GM23248 (cell line): ENCODE measurements at regions not wholly inside any gene's neighbourhood (a gene's known extent, or its start where the extent isn't known, plus 50 kb on each side); places are given as distances from the start of the nearest gene placed in this dataset.
A peak's percentile ranks its signal among the peaks of the same experiment; 100 is the strongest.

ENCODE experiments used
- DNase-seq: peaks from one replicate; pipeline ENCODE4 v3.0.0-alpha.2; 2015
- H2AFZ ChIP-seq: fragments of 200-600 bp; sonication (generic); 2 replicates; pipeline ENCODE4 v1.6.1; 2016; ENCODE audit warnings: antibody characterized with exemption
- H3F3A ChIP-seq: fragments of 200-600 bp; sonication (generic); 2 replicates; pipeline ENCODE4 v1.6.1; 2016; ENCODE audit warnings: mild to moderate bottlenecking, antibody characterized with exemption, mixed run types; ENCODE audit not compliant: insufficient read depth
- H3K27ac ChIP-seq: fragments of 200-600 bp; sonication (generic); 2 replicates; pipeline ENCODE4 v1.5.1; 2016; ENCODE audit warnings: mild to moderate bottlenecking
- H3K27me3 ChIP-seq: fragments of 200-600 bp; sonication (generic); replicated peaks from 2 replicates; pipeline ENCODE4 v1.6.1; 2016; ENCODE audit warnings: mild to moderate bottlenecking; ENCODE audit not compliant: insufficient read depth
- H3K36me3 ChIP-seq: fragments of 200-600 bp; sonication (generic); 2 replicates; pipeline ENCODE4 v1.6.1; 2016; ENCODE audit warnings: low read depth, mild to moderate bottlenecking
- H3K4me1 ChIP-seq: fragments of 200-600 bp; sonication (generic); 2 replicates; pipeline ENCODE4 v1.6.1; 2016; ENCODE audit warnings: mild to moderate bottlenecking; ENCODE audit not compliant: insufficient read depth
- H3K4me2 ChIP-seq: fragments of 200-600 bp; sonication (generic); one replicate; pipeline ENCODE4 v1.6.1; 2016; ENCODE audit warnings: mild to moderate bottlenecking; ENCODE audit not compliant: unreplicated experiment
- H3K4me3 ChIP-seq: fragments of 200-600 bp; sonication (generic); 2 replicates; pipeline ENCODE4 v1.5.1; 2016; ENCODE audit warnings: mild to moderate bottlenecking
- H3K79me2 ChIP-seq: fragments of 200-600 bp; sonication (generic); 2 replicates; pipeline ENCODE4 v1.6.1; 2016; ENCODE audit warnings: mild to moderate bottlenecking; ENCODE audit not compliant: insufficient read depth
- H3K9ac ChIP-seq: fragments of 200-600 bp; sonication (generic); 2 replicates; pipeline ENCODE4 v1.6.1; 2016; ENCODE audit warnings: mild to moderate bottlenecking
- H3K9me2 ChIP-seq: fragments of 200-600 bp; sonication (generic); 2 replicates; pipeline ENCODE4 v1.6.1; 2016; ENCODE audit warnings: mixed run types, mild to moderate bottlenecking, moderate library complexity; ENCODE audit not compliant: insufficient read depth
- H3K9me3 ChIP-seq: fragments of 200-600 bp; sonication (generic); one replicate; pipeline ENCODE4 v1.6.1; 2017; ENCODE audit warnings: low read depth
- H4K20me1 ChIP-seq: fragments of 200-600 bp; sonication (generic); 2 replicates; pipeline ENCODE4 v1.6.0; 2016; ENCODE audit not compliant: insufficient read depth
- EZH2 ChIP-seq: fragments of 200-600 bp; sonication (generic); IDR thresholded peaks from 2 replicates; pipeline ENCODE4 v1.6.1; 2018; ENCODE audit warnings: antibody characterized with exemption, mild to moderate bottlenecking; ENCODE audit not compliant: insufficient read depth, poor library complexity, severe bottlenecking
- EZH2phosphoT487 ChIP-seq: fragments of 200-600 bp; sonication (generic); IDR thresholded peaks from 2 replicates; pipeline ENCODE4 v1.6.1; 2018; ENCODE audit warnings: antibody characterized with exemption, moderate library complexity, mild to moderate bottlenecking, low read depth; ENCODE audit not compliant: insufficient read depth
- WGBS, 2 experiments: methylation state at CpG; one replicate each; pipeline ENCODE4 v1.1.6; 2015 to 2017; ENCODE audit warnings: low lambda C conversion rate in 2 of 2, low coverage in 1 of 2; ENCODE audit errors: missing lambda C conversion rate in 2 of 2; 5-methylcytosine and 5-hydroxymethylcytosine counted together
- in situ Hi-C: fragments of 300-500 bp; cut with MboI; formaldehyde crosslinking; loops from 2 replicates; pipeline ENCODE4 v1.15.0; 2020

DNA sequence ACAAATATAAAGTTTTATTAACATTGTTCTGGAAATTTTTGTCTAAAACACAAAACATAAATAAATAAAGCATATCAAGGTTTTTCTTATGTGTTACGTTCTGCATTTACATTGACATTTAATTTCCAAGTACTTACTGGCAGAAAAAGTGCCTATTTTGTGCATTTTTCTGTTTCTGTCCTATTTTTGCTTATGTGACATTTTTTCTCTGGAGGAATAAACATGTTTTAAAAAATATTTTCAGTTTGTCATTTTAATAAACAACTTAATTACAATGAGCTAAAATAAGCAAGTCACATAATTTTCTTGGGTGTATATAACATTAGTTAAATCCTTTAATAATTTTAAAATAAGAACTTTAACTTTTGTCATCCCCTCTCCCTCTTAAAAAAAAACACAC is 94.4 kb upstream of the HS3ST5 start:
- no peak overlapping the region for H3K4me3 ChIP-seq
- WGBS, 2 experiments = 12 to 21% methylated on average over 1 of the region's 1 CpG
- no peaks in the 10 kb centered on the region for H3K9me2 ChIP-seq
- H3K4me2 ChIP-seq = no peak overlapping the region
- no peaks in the 10 kb centered on the region for H3K9me3 ChIP-seq
- no peaks in the 10 kb centered on the region for H4K20me1 ChIP-seq
- H3K27ac ChIP-seq = no peak overlapping the region
- H3K79me2 ChIP-seq = no peaks in the 10 kb centered on the region
- no peak overlapping the region for H3K9ac ChIP-seq
- H2AFZ ChIP-seq = no peak overlapping the region
- DNase-seq = no peak
- H3K36me3 ChIP-seq = no peaks in the 10 kb centered on the region
- in situ Hi-C loops = no loop called here
- H3K4me1 ChIP-seq = no peaks in the 10 kb centered on the region
- H3F3A ChIP-seq = no peaks in the 10 kb centered on the region
- TF ChIP-seq EZH2 = no peak
- TF ChIP-seq EZH2phosphoT487 = no peak
- no peaks in the 10 kb centered on the region for H3K27me3 ChIP-seq

DNA sequence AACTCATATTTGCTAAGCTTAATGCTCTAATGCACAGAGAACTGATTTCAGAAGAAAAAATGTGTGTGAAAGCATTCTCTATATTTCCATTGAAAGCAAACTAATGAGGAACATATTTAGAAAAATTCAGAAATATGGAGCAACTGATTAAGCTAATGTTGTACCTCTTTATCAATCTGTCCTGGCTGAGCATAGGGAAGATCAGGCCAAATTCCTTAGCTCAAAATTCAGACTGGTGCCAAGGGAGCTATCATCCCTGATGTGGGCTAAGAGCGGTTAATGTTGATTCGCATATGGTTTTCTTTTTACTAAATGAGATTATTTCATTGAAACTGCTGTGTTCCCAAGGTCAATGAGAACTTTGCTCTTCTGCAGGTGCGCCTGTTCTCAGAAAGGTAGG is 93.9 kb upstream of the HS3ST5 start:
- H3K27ac ChIP-seq = no peak overlapping the region
- H3K79me2 ChIP-seq = no peaks in the 10 kb centered on the region
- no peaks in the 10 kb centered on the region for H3K27me3 ChIP-seq
- TF ChIP-seq EZH2 (no peak), EZH2phosphoT487 (no peak)
- H3K4me2 ChIP-seq = no peak overlapping the region
- DNase-seq = no peak
- no peak overlapping the region for H3K9ac ChIP-seq
- no peaks in the 10 kb centered on the region for H3K36me3 ChIP-seq
- no peaks in the 10 kb centered on the region for H3K9me3 ChIP-seq
- no peak overlapping the region for H3K4me3 ChIP-seq
- no peaks in the 10 kb centered on the region for H4K20me1 ChIP-seq
- H3K4me1 ChIP-seq = no peaks in the 10 kb centered on the region
- no peak overlapping the region for H2AFZ ChIP-seq
- 47 to 49% methylated on average over 3 of the region's 3 CpGs for WGBS, 2 experiments
- no peaks in the 10 kb centered on the region for H3K9me2 ChIP-seq
- no peaks in the 10 kb centered on the region for H3F3A ChIP-seq
- in situ Hi-C loops = no loop called here

DNA sequence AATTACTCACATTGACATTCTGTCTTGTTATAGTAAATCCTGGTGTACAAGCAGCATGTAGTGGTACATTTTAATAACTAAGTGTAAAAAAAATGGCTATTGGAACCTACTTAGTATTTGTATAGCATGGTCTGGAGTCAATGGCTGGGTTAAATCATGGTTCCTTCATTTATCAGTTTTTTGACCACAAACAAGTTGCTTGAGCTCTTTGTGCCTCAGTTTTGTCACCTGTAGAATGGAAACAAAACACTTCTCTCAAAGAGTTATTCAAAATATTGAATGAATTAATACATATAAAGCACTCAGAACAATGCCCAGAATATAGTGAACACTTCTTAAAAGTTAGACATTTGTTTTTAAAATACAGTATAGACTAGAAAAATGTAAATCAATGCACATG is 93.2 kb upstream of the HS3ST5 start:
- H3K4me3 ChIP-seq = no peak overlapping the region
- no peaks in the 10 kb centered on the region for H3K27me3 ChIP-seq
- DNase-seq = no peak
- no peak overlapping the region for H3K4me2 ChIP-seq
- H3K79me2 ChIP-seq = no peaks in the 10 kb centered on the region
- H3K9me2 ChIP-seq = no peaks in the 10 kb centered on the region
- H4K20me1 ChIP-seq = no peaks in the 10 kb centered on the region
- H3K9me3 ChIP-seq = no peaks in the 10 kb centered on the region
- H3K4me1 ChIP-seq = no peaks in the 10 kb centered on the region
- H3K9ac ChIP-seq = no peak overlapping the region
- TF ChIP-seq EZH2 (no peak), EZH2phosphoT487 (no peak)
- H3F3A ChIP-seq = no peaks in the 10 kb centered on the region
- no peak overlapping the region for H2AFZ ChIP-seq
- in situ Hi-C loops = no loop called here
- no peak overlapping the region for H3K27ac ChIP-seq
- no peaks in the 10 kb centered on the region for H3K36me3 ChIP-seq

DNA sequence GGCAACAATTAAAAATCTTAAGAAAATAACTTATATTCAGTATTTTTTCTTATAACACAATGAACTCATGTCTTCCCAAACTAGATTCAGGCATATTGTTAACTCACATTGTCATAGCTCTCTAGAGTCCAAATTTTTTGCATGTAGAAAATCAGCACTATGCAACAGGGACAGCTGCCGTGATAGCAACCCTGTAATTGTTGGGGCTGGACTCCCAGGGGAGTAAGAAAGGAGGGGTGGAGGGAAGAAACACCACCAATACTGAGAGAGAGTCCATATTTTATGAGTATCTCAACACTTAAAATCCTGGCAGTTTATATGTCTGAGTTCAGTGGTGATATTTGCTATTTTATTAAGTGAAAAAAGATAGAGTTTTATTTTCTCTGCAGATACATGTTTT is 89.6 kb upstream of the HS3ST5 start:
- H3K27ac ChIP-seq = no peak overlapping the region
- no peaks in the 10 kb centered on the region for H4K20me1 ChIP-seq
- no peak overlapping the region for H3K4me3 ChIP-seq
- H3K4me2 ChIP-seq = no peak overlapping the region
- H3K79me2 ChIP-seq = no peaks in the 10 kb centered on the region
- H3K4me1 ChIP-seq = no peaks in the 10 kb centered on the region
- H3K9me3 ChIP-seq = no peaks in the 10 kb centered on the region
- DNase-seq = peak; percentile 1
- 0% methylated on average over 1 of the region's 1 CpG for WGBS, 2 experiments
- TF ChIP-seq EZH2 (no peak), EZH2phosphoT487 (no peak)
- no peaks in the 10 kb centered on the region for H3K27me3 ChIP-seq
- no peaks in the 10 kb centered on the region for H3F3A ChIP-seq
- H3K36me3 ChIP-seq = no peaks in the 10 kb centered on the region
- in situ Hi-C loops = no loop called here
- no peak overlapping the region for H3K9ac ChIP-seq
- no peaks in the 10 kb centered on the region for H3K9me2 ChIP-seq
- no peak overlapping the region for H2AFZ ChIP-seq

DNA sequence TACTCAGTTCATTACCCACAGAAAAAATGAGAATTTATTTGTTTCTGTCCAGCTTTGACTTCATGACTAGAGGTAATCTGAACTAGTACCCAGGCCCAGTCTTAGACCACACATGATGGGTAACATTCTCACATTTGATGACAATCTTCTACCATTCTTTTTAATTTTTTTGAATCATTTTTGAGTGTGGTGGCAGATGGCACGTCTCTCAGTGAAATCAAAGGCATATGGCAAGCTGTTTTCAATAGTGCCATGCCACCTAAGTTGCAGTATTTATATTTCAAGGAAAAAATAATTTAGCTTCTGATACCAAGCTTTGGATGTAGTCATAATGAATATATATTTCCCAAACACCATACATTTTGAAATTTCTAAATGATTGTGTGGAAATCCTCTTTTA is 88.8 kb upstream of the HS3ST5 start:
- no peaks in the 10 kb centered on the region for H3K9me2 ChIP-seq
- no peak for TF ChIP-seq EZH2
- TF ChIP-seq EZH2phosphoT487 = no peak
- H3K4me3 ChIP-seq = no peak overlapping the region
- H3K27ac ChIP-seq = no peak overlapping the region
- H3K79me2 ChIP-seq = no peaks in the 10 kb centered on the region
- in situ Hi-C loops = no loop called here
- no peak overlapping the region for H3K4me2 ChIP-seq
- no peaks in the 10 kb centered on the region for H3K9me3 ChIP-seq
- no peaks in the 10 kb centered on the region for H3F3A ChIP-seq
- DNase-seq = no peak
- H3K36me3 ChIP-seq = no peaks in the 10 kb centered on the region
- no peak overlapping the region for H2AFZ ChIP-seq
- H3K27me3 ChIP-seq = no peaks in the 10 kb centered on the region
- no peaks in the 10 kb centered on the region for H3K4me1 ChIP-seq
- 0 to 2% methylated on average over 1 of the region's 1 CpG for WGBS, 2 experiments
- H3K9ac ChIP-seq = no peak overlapping the region
- no peaks in the 10 kb centered on the region for H4K20me1 ChIP-seq
